ENCODE measurements at regions not wholly inside any gene's neighbourhood (a gene's known extent, or its start where the extent isn't known, plus 50 kb on each side); places are given as distances from the start of the nearest gene placed in this dataset.

- no peak overlapping the region for H3K9ac ChIP-seq (ENCODE audit: low read length)
- H3K36me3 ChIP-seq (ENCODE audit: control insufficient read depth, insufficient read depth, low read length, severe bottlenecking): no peaks in the 10 kb centered on the region
Observed at GRCh38 chr14:81632157-81632556, 98.5 kb upstream of the SEL1L start.

DNA sequence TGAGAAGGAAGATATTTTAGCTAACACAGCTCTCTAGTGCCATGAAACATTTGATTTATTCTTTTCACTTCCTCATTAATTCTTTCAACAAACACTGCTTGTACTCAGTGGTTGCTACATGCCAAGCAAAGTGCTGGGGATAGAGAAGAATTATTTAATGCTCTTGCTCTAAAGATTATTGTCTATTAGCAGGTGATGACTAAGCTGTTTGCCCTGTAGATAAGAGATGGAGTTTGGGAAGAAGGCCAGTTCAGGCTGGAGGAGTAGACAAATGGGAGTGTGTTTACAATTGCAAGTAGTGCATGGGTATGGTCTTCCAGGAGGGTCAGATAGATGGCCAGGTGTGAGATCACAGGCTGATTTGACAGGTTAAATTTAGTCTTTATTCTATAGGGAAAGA, 99.8 kb upstream of the SEL1L start:
- no peaks in the 10 kb centered on the region for H3K4me1 ChIP-seq (ENCODE audit: control insufficient read depth, insufficient read depth, low read length)
- H3K9me3 ChIP-seq (ENCODE audit: control insufficient read depth, low read length): no peaks in the 10 kb centered on the region
- no peaks in the 10 kb centered on the region for H3K36me3 ChIP-seq (ENCODE audit: control insufficient read depth, insufficient read depth, low read length, severe bottlenecking)
- H3K9ac ChIP-seq (ENCODE audit: low read length): no peak overlapping the region
- no peaks in the 10 kb centered on the region for H3K27me3 ChIP-seq (replicated peaks; ENCODE audit: control insufficient read depth, insufficient read depth, low read length)
- no peak for DNase-seq (ENCODE audit: low read depth)
- H3K4me3 ChIP-seq (ENCODE audit: low read length): no peak overlapping the region

More at GRCh38 chr14:81632157-81632556, 98.5 kb upstream of the SEL1L start:
- Histone ChIP-seq H3K27me3 (replicated peaks; ENCODE audit: control insufficient read depth, insufficient read depth, low read length) (no peaks in the 10 kb centered on the region), H3K4me3 (ENCODE audit: low read length) (no peak overlapping the region), H3K9me3 (ENCODE audit: control insufficient read depth, low read length) (no peaks in the 10 kb centered on the region), H3K4me1 (ENCODE audit: control insufficient read depth, insufficient read depth, low read length) (no peaks in the 10 kb centered on the region)
- no peak for DNase-seq (ENCODE audit: low read depth)

GRCh38 chr14:81637639-81638038, 104.0 kb upstream of the SEL1L start:
- Histone ChIP-seq H3K9me3 (ENCODE audit: control insufficient read depth, low read length) (no peaks in the 10 kb centered on the region), H3K4me3 (ENCODE audit: low read length) (no peak overlapping the region), H3K9ac (ENCODE audit: low read length) (no peak overlapping the region), H3K4me1 (ENCODE audit: control insufficient read depth, insufficient read depth, low read length) (no peaks in the 10 kb centered on the region), H3K27me3 (replicated peaks; ENCODE audit: control insufficient read depth, insufficient read depth, low read length) (no peaks in the 10 kb centered on the region), H3K36me3 (ENCODE audit: control insufficient read depth, insufficient read depth, low read length, severe bottlenecking) (no peaks in the 10 kb centered on the region)
- DNase-seq (ENCODE audit: low read depth): no peak

- no peak overlapping the region for H3K4me3 ChIP-seq (ENCODE audit: low read length)
- DNase-seq (ENCODE audit: low read depth): no peak
- no peaks in the 10 kb centered on the region for H3K36me3 ChIP-seq (ENCODE audit: control insufficient read depth, insufficient read depth, low read length, severe bottlenecking)
- no peak overlapping the region for H3K9ac ChIP-seq (ENCODE audit: low read length)
- H3K4me1 ChIP-seq (ENCODE audit: control insufficient read depth, insufficient read depth, low read length): no peaks in the 10 kb centered on the region
- no peaks in the 10 kb centered on the region for H3K27me3 ChIP-seq (replicated peaks; ENCODE audit: control insufficient read depth, insufficient read depth, low read length)
- no peaks in the 10 kb centered on the region for H3K9me3 ChIP-seq (ENCODE audit: control insufficient read depth, low read length)
Observed at GRCh38 chr14:81638656-81639280, 105.1 kb upstream of the SEL1L start.

DNA sequence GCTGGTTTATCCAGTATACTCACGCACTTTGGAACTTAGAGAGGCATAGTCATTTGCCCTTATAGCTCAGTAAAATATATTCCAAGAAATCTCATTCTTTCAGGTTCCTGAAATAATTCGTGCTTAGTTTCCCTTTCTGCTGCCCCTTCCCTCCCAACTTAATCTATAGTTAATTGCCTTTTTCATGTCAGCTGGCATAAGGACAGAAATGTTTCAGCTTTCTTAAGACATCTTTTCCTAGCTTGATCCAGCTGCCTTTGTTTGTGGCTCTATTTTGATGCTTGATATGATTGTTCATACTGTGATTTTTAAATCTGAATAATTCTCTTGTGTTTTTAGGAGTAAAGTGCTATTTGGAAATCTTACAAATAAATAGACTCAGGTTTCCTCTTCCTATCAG, 120.0 kb upstream of the SEL1L start:
- Histone ChIP-seq H3K4me3 (ENCODE audit: low read length) (no peak overlapping the region), H3K4me1 (ENCODE audit: control insufficient read depth, insufficient read depth, low read length) (peaks cover 4% of the 10 kb centered on the region)
- DNase-seq (ENCODE audit: low read depth): no peak

DNA sequence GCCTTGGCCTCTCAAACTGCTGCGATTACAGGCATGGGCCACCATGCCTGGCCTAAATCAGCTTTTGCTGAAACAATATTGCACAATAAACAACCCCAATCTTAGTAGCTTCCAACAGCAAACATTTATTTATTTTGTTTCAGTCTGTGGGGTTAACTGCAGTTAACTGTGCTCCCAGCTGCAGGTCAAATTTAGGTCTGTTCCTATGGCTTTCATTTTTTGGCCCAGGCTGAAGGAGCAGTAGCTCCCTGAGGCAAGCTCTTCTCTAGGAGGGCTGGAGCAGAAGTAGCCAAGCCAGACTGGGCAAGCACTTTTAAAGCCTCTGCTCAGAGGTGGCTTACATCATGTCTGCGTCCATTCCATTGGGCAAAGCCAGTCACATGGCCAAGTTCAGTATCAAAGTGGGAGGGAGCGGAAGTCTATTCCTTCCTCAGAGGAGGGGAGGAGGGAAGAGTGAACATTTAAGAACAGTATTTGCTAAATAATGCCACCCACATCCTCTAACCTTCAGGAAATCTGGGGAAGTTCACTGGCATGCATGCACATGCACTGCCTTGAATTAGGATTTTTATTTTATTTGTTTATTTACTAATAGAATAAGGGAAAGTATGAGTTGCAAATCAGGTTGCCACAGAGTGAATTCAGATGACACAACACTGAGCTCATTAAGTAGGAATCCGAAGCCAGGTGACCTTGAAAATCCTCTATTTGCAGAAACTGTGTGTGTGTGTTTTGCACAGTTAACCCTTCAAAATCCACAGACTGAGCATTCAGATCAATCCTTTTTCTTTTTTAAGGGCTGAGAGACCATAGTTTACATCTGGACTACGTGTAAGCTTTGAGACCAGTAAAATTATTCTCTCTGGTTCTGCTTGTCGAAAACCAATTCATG, 122.0 kb upstream of the SEL1L start:
- Histone ChIP-seq H3K4me1 (ENCODE audit: control insufficient read depth, insufficient read depth, low read length) (peaks cover 4% of the 10 kb centered on the region), H3K9ac (ENCODE audit: low read length) (no peak overlapping the region), H3K9me3 (ENCODE audit: control insufficient read depth, low read length) (no peaks in the 10 kb centered on the region), H3K4me3 (ENCODE audit: low read length) (no peak overlapping the region), H3K36me3 (ENCODE audit: control insufficient read depth, insufficient read depth, low read length, severe bottlenecking) (no peaks in the 10 kb centered on the region), H3K27me3 (replicated peaks; ENCODE audit: control insufficient read depth, insufficient read depth, low read length) (no peaks in the 10 kb centered on the region)
- DNase-seq (ENCODE audit: low read depth): no peak

More for the DNA sequence above, 120.0 kb upstream of the SEL1L start:
- Histone ChIP-seq H3K9me3 (ENCODE audit: control insufficient read depth, low read length) (no peaks in the 10 kb centered on the region), H3K9ac (ENCODE audit: low read length) (no peak overlapping the region), H3K36me3 (ENCODE audit: control insufficient read depth, insufficient read depth, low read length, severe bottlenecking) (no peaks in the 10 kb centered on the region), H3K27me3 (replicated peaks; ENCODE audit: control insufficient read depth, insufficient read depth, low read length) (no peaks in the 10 kb centered on the region)

DNA sequence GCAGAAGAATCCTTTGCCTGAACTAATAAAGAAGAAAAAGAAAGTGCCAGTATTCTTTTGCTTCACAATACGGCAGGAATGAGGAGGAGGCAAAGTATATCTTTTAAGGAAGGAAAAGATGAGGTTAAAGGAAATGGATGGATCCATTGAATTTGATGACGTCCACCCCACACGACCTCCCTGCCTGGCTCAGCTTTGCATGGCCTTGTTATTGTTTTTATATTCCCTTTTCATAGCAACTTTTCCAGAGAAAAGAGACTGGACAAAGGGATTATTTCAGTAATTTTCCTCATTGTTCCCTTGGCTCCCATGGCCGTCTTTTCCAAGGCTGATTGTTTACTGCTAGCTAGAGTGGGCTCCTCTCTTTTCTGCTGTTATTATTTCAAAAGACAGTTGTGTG, 123.2 kb upstream of the SEL1L start:
- Histone ChIP-seq H3K36me3 (ENCODE audit: control insufficient read depth, insufficient read depth, low read length, severe bottlenecking) (no peaks in the 10 kb centered on the region), H3K9ac (ENCODE audit: low read length) (no peak overlapping the region), H3K4me3 (ENCODE audit: low read length) (no peak overlapping the region), H3K9me3 (ENCODE audit: control insufficient read depth, low read length) (no peaks in the 10 kb centered on the region), H3K4me1 (ENCODE audit: control insufficient read depth, insufficient read depth, low read length) (peaks cover 4% of the 10 kb centered on the region), H3K27me3 (replicated peaks; ENCODE audit: control insufficient read depth, insufficient read depth, low read length) (no peaks in the 10 kb centered on the region)
- DNase-seq (ENCODE audit: low read depth): no peak

DNA sequence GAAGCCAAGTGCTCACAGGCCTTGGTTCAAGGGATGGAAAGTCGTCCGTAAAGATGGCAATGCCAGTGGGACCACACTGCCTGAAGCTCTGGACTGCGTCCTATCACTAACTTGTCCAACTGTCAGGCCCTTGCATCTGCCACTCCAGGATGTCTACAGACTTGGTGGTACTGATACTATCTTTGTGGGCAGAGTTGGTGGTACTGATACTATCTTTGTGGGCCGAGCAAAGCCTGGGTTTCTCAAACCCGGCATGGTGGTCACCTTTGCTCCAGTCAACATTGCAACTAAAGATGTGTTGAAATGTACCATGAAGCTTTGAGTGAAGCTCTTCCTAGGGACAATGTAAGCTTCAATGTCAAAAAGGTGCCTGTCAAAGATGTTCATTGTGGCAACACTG, 128.4 kb upstream of the SEL1L start:
- Histone ChIP-seq H3K4me1 (ENCODE audit: control insufficient read depth, insufficient read depth, low read length) (no peaks in the 10 kb centered on the region), H3K9me3 (ENCODE audit: control insufficient read depth, low read length) (no peaks in the 10 kb centered on the region), H3K27me3 (replicated peaks; ENCODE audit: control insufficient read depth, insufficient read depth, low read length) (no peaks in the 10 kb centered on the region), H3K4me3 (ENCODE audit: low read length) (no peak overlapping the region), H3K9ac (ENCODE audit: low read length) (no peak overlapping the region), H3K36me3 (ENCODE audit: control insufficient read depth, insufficient read depth, low read length, severe bottlenecking) (no peaks in the 10 kb centered on the region)
- no peak for DNase-seq (ENCODE audit: low read depth)

GRCh38 chr14:81662570-81663197, 129.0 kb upstream of the SEL1L start:
- no peak overlapping the region for H3K4me3 ChIP-seq (ENCODE audit: low read length)
- no peaks in the 10 kb centered on the region for H3K4me1 ChIP-seq (ENCODE audit: control insufficient read depth, insufficient read depth, low read length)
- H3K36me3 ChIP-seq (ENCODE audit: control insufficient read depth, insufficient read depth, low read length, severe bottlenecking): no peaks in the 10 kb centered on the region
- no peaks in the 10 kb centered on the region for H3K27me3 ChIP-seq (replicated peaks; ENCODE audit: control insufficient read depth, insufficient read depth, low read length)
- DNase-seq (ENCODE audit: low read depth): no peak
- no peaks in the 10 kb centered on the region for H3K9me3 ChIP-seq (ENCODE audit: control insufficient read depth, low read length)
- no peak overlapping the region for H3K9ac ChIP-seq (ENCODE audit: low read length)

GRCh38 chr14:81668626-81669274, 135.1 kb upstream of the SEL1L start:
- H3K27me3 ChIP-seq (replicated peaks; ENCODE audit: control insufficient read depth, insufficient read depth, low read length): no peaks in the 10 kb centered on the region
- H3K36me3 ChIP-seq (ENCODE audit: control insufficient read depth, insufficient read depth, low read length, severe bottlenecking): no peaks in the 10 kb centered on the region
- DNase-seq (ENCODE audit: low read depth): no peak
- no peaks in the 10 kb centered on the region for H3K4me1 ChIP-seq (ENCODE audit: control insufficient read depth, insufficient read depth, low read length)
- H3K4me3 ChIP-seq (ENCODE audit: low read length): no peak overlapping the region
- no peak overlapping the region for H3K9ac ChIP-seq (ENCODE audit: low read length)
- H3K9me3 ChIP-seq (ENCODE audit: control insufficient read depth, low read length): no peaks in the 10 kb centered on the region

GRCh38 chr14:81669308-81669707, 135.7 kb upstream of the SEL1L start:
- H3K9ac ChIP-seq (ENCODE audit: low read length): no peak overlapping the region
- no peak overlapping the region for H3K4me3 ChIP-seq (ENCODE audit: low read length)
- H3K4me1 ChIP-seq (ENCODE audit: control insufficient read depth, insufficient read depth, low read length): no peaks in the 10 kb centered on the region
- DNase-seq (ENCODE audit: low read depth): no peak
- H3K27me3 ChIP-seq (replicated peaks; ENCODE audit: control insufficient read depth, insufficient read depth, low read length): no peaks in the 10 kb centered on the region
- no peaks in the 10 kb centered on the region for H3K9me3 ChIP-seq (ENCODE audit: control insufficient read depth, low read length)
- H3K36me3 ChIP-seq (ENCODE audit: control insufficient read depth, insufficient read depth, low read length, severe bottlenecking): no peaks in the 10 kb centered on the region

Data from adipocyte (in vitro differentiated cells).